ENCODE measurements at regions not wholly inside any gene's neighbourhood (a gene's known extent, or its start where the extent isn't known, plus 50 kb on each side); places are given as distances from the start of the nearest gene placed in this dataset.

GRCh38 chr13:99027661-99028425, 50.0 kb upstream of the DOCK9 start:
- DNase-seq = no peak

GRCh38 chr13:99028890-99029289, 51.0 kb upstream of the DOCK9 start:
- DNase-seq = no peak

DNA sequence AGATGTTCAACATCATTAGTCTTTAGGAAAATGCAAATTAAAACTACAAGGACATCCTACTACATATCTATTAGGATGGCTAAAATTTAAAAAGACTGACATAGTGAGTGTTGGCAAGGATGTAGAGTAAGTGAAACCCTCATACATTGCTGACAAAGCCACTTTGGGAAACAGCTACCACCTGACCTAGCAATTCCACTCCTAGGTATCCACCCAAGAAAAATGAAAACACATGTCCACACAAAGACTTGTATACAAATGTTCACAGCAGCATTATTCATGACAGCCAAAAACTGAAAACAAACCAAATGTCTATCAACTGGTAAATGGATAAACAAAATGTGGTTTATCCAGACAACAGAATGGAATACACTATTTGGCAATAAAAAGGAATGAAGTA, 51.7 kb upstream of the DOCK9 start:
- no peak for DNase-seq

DNA sequence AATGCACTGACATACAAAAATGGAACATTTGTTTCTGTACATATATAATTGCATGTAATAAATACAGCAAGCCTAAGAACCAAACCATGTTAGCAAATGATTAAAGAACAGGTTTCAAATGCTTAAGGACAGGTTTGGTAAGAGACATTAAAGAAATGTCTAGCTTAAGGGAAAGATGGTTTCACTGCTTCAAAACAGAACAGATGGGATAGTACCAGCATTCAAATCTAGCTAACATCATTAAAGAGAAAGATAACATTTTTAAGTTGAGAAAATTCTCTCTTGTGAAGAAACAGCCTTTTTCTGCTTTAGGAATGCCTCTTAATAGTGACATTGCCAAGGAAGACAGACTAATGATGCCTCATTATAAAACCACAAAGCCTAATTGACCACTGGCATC, 52.5 kb upstream of the DOCK9 start:
- DNase-seq = no peak

DNA sequence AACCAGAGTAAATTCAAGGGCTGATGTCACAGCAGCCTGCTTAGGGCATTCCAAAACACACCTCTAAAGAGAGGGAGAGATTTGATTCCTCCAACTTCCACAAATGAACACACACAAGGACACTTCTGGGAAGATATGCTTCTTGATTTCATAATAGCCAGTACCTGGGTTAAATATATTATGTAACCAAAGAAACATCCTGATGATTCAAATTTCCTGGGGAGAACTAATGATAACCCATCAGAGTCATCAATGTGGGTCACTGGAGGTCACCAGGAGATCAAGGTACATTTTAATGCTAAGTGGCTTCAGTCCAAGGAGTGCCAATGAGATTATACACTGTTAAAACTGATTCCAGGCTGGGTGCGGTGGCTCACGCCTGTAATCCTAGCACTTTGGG, 54.0 kb upstream of the DOCK9 start:
- no peak for DNase-seq

GRCh38 chr13:99033814-99034213, 56.0 kb upstream of the DOCK9 start:
- DNase-seq = peak; percentile 40

DNA sequence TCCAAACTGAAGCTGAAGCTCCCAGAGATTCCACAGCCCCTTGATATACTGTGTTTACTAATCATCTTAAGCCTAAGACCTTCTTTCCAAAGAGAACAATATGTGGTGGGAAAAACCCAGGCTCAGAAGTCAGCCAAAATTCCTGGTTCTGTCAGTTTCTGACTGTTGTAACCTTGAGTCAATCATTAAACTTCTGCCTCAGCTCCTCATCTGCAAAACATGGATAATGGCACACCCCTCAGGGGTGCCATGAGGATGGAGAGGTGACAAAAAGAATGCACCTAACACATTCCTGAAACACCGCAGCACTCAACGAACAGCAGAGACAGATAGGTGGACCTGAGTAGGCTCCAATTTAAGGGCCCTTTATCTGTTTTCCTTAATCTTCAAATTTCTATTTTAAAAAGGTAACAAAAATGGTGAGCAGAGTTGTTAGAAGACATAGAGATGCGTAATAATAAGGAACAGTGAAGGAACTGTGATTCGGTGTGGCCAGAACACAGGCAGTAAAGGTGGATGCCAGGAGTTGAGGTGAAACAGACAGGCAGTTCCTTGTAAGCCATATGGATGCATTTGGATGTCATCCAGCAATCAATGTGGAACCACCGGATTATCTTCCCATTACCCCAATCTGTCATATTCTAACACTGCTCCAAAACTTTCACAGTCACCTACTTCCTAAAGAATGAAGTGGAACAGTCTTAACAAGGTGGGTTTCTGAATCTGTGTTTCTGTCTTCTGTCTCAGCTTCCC, 56.6 kb upstream of the DOCK9 start:
- DNase-seq = no peak

GRCh38 chr13:99035715-99036114, 57.9 kb upstream of the DOCK9 start:
- no peak for DNase-seq

- DNase-seq = no peak
Observed at GRCh38 chr13:99037756-99038155, 59.9 kb upstream of the DOCK9 start.

- DNase-seq = no peak
Observed at GRCh38 chr13:99039718-99040280, 61.9 kb upstream of the DOCK9 start.

GRCh38 chr13:99040536-99041131, 62.8 kb upstream of the DOCK9 start:
- no peak for DNase-seq

- DNase-seq = no peak
Observed at GRCh38 chr13:99041337-99041736, 63.5 kb upstream of the DOCK9 start.

DNA sequence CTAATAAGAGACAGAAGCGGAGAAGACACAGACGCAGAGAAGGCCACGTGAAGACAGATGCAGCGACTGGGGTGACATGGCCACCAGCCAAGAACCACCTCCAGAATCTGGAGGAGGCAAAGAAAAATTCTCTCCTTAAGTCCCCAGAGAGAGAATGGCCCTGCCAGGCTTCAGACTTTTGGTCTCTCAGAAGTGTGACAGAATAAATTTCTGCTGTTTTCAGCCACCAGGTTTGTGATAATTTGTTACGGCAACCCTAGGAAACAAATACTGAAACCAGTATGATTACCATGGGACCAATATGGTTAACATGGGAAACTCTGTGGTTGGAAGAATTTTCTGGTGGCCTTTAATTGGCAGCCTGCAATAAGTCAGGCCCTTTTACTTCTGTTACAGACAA, 63.9 kb upstream of the DOCK9 start:
- no peak for DNase-seq

DNA sequence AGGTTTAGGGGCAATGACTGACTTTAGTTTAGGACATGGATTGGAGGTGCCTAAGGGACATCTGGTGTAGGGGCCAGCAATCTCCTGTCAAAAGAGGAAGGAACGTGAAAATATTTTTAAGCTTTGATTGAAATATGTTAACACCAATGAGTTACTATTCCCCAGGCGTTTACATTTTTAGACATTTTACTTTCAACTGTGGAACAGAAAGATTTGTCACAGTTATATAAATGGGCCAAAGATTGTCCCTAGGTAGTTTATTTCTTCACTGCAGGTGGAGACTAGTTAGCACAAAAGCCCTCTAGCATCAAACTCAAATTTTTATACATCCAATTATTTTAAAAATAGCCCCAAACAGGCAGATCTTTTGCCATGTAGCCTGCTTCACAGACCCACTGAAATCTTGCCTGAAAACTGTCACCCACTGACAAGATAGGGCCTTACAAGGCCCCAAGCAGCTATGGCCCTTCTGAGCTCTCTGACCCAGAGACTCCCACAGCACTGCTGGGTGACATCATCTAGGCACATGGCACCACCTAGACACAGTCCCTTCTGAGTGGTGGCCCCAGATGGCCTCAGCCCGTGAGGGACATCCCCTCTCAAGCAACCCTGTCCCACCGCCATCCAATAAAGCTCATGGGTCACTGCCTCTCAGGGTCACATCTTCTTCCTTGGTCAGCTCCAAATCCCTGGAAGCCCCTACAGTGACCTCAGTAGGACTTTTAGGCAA, 64.8 kb upstream of the DOCK9 start:
- DNase-seq = no peak

- DNase-seq = peak; percentile 30
Observed at GRCh38 chr13:99043831-99044231, 66.0 kb upstream of the DOCK9 start.

- no peak for DNase-seq
Observed at GRCh38 chr13:99044764-99045163, 66.9 kb upstream of the DOCK9 start.

DNA sequence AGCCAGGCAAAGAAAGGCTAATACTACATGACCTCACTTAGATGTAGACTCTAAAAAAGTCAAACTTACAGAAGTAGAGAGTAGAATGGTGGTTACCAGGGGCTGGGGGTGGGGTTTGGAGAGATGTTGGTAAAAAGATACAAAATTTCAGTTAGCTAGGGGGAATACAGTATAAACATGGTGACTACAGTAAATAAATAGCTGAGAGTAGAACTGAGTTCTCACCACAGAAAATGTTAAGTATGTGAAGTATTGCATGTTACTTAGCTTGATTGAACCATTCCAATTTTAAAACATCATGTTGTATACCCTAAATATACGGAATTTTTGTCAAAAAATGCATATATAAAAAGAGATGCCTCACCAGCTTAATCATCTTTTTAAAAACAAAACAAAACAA, 67.5 kb upstream of the DOCK9 start:
- peak; percentile 54 for DNase-seq

GRCh38 chr13:99046851-99047250, 69.0 kb upstream of the DOCK9 start:
- DNase-seq = no peak

GRCh38 chr13:99050983-99051488, 73.2 kb upstream of the DOCK9 start:
- no peak for DNase-seq

DNA sequence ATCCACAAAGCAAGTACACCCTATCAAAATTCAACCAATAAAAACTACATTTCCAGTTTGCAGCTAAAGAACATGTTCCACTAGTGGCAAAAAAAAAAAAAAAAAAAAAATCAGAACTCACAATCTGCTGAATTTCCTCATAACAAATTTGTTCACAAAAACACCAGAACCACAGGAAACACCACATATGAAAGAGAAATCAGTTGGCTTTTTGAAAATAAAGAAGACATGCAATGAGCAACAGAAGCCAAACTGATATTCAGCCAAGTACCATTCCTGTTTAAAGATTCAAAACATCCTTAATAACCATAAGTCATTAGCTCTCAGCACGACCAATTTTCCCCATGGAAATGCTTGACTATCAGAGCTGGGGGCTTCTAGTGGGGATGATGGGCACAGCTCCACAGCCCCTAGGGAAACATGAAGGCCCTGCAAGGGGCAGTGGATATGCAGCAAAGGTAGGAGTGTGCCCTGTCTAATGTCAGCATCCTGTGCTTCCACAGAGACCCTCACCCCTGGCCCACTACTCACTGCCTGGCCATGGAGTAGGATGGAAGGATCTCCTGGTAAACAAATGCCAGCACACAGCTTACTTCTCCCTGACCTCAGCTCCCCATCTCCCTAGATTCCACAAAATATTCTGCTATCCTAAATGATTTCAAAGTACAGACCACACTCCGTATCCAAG, 74.0 kb upstream of the DOCK9 start:
- no peak for DNase-seq

- DNase-seq = no peak
Observed at GRCh38 chr13:99053636-99054233, 75.9 kb upstream of the DOCK9 start.

- no peak for DNase-seq
Observed at GRCh38 chr13:99055281-99055680, 77.4 kb upstream of the DOCK9 start.
